HL-60 (cell line): ENCODE measurements at regions not wholly inside any gene's neighbourhood (a gene's known extent, or its start where the extent isn't known, plus 50 kb on each side); places are given as distances from the start of the nearest gene placed in this dataset.

Source experiments
- GABPA ChIP-seq: IDR thresholded peaks from 2 replicates; pipeline ENCODE4 v1.6.1; 2012; ENCODE audit warnings: low read depth
- POLR2AphosphoS5 ChIP-seq: IDR thresholded peaks from 2 replicates; pipeline ENCODE4 v1.6.1; 2012; ENCODE audit warnings: low read depth
- SPI1 ChIP-seq: IDR thresholded peaks from 2 replicates; pipeline ENCODE4 v1.6.1; 2012; ENCODE audit warnings: low read depth, mild to moderate bottlenecking, borderline replicate concordance
- TF ChIP-seq, protein P1 (sequence below): IDR thresholded peaks from one replicate; pipeline ENCODE4 v1.5.1; 2011; ENCODE audit warnings: low read length, control low read depth, inconsistent platforms; ENCODE audit not compliant: insufficient read depth
- TF ChIP-seq, protein P2 (sequence below): IDR thresholded peaks from 2 replicates; pipeline ENCODE4 v1.6.1; 2012; ENCODE audit warnings: low read depth; ENCODE audit not compliant: insufficient replicate concordance

DNA sequence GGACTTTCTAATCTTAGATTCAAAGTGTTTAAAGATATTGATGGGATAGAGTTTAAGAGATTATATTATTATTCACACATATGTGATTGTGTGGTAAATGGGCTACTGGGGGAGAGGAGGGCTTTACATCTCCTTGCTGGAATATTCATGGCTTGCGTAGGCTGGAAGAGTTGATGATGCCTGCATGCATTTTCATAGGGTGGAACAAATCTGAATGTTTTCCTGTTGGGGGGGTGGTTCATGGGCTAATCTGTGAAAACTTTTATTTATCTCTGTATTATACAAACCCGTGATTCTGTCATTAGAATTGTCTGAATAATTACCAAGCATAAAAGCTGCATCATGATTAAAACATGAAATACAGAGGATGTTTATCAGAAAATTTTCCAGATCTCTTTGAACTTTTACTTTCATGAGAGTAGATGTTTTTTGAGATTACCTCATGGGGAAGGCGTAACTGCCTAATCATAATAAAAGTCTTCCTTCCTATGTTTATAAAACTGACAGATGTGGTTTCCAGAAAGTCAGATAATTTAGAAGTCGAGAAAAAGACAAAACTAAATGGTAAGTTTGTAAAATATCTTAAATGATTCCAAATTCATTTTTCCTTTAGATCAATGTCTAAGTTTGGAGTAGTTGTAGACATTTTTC is 1185.4 kb upstream of the SEMA6A start:
- TF ChIP-seq, protein P1, sequence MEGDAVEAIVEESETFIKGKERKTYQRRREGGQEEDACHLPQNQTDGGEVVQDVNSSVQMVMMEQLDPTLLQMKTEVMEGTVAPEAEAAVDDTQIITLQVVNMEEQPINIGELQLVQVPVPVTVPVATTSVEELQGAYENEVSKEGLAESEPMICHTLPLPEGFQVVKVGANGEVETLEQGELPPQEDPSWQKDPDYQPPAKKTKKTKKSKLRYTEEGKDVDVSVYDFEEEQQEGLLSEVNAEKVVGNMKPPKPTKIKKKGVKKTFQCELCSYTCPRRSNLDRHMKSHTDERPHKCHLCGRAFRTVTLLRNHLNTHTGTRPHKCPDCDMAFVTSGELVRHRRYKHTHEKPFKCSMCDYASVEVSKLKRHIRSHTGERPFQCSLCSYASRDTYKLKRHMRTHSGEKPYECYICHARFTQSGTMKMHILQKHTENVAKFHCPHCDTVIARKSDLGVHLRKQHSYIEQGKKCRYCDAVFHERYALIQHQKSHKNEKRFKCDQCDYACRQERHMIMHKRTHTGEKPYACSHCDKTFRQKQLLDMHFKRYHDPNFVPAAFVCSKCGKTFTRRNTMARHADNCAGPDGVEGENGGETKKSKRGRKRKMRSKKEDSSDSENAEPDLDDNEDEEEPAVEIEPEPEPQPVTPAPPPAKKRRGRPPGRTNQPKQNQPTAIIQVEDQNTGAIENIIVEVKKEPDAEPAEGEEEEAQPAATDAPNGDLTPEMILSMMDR, result no peak
- TF ChIP-seq, protein P2, sequence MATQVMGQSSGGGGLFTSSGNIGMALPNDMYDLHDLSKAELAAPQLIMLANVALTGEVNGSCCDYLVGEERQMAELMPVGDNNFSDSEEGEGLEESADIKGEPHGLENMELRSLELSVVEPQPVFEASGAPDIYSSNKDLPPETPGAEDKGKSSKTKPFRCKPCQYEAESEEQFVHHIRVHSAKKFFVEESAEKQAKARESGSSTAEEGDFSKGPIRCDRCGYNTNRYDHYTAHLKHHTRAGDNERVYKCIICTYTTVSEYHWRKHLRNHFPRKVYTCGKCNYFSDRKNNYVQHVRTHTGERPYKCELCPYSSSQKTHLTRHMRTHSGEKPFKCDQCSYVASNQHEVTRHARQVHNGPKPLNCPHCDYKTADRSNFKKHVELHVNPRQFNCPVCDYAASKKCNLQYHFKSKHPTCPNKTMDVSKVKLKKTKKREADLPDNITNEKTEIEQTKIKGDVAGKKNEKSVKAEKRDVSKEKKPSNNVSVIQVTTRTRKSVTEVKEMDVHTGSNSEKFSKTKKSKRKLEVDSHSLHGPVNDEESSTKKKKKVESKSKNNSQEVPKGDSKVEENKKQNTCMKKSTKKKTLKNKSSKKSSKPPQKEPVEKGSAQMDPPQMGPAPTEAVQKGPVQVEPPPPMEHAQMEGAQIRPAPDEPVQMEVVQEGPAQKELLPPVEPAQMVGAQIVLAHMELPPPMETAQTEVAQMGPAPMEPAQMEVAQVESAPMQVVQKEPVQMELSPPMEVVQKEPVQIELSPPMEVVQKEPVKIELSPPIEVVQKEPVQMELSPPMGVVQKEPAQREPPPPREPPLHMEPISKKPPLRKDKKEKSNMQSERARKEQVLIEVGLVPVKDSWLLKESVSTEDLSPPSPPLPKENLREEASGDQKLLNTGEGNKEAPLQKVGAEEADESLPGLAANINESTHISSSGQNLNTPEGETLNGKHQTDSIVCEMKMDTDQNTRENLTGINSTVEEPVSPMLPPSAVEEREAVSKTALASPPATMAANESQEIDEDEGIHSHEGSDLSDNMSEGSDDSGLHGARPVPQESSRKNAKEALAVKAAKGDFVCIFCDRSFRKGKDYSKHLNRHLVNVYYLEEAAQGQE, result no peak
- TF ChIP-seq POLR2AphosphoS5 (no peak), GABPA (no peak), SPI1 (no peak)
